ENCODE measurements at regions not wholly inside any gene's neighbourhood (a gene's known extent, or its start where the extent isn't known, plus 50 kb on each side); places are given as distances from the start of the nearest gene placed in this dataset.

- FAIRE-seq: no peak
- 50% methylated on average over 4 of the region's 4 CpGs for WGBS (ENCODE audit: insufficient coverage, insufficient replicate concordance, low lambda C conversion rate, missing lambda C conversion rate)
- ATAC-seq: no peak
- H3K27ac ChIP-seq (ENCODE audit: control insufficient read depth, insufficient read depth): no peak overlapping the region
- no peaks in the 10 kb centered on the region for H3K9me3 ChIP-seq (replicated peaks; ENCODE audit: control insufficient read depth, insufficient read depth, low read length)
- no peak overlapping the region for H2AFZ ChIP-seq (ENCODE audit: control insufficient read depth, low read depth, low read length)
- DNase-seq (ENCODE audit: low read depth, low spot score): no peak
- RAD21 ChIA-PET (ENCODE audit: unreplicated experiment): no interaction called here
- H3K4me1 ChIP-seq (ENCODE audit: control insufficient read depth, insufficient read depth, low read length): no peaks in the 10 kb centered on the region
- H3K79me2 ChIP-seq (ENCODE audit: control insufficient read depth, insufficient read depth, low read length): no peaks in the 10 kb centered on the region
- SMC1A ChIA-PET (ENCODE audit: uncharacterized antibody, unreplicated experiment): no interaction called here
- in situ Hi-C loops (cut with MboI) (no loop called here), intact Hi-C loops (cut with micrococcal nuclease; ENCODE audit: unreplicated experiment) (loop anchor here (5.0 kb wide), 1 partner anchor 33 kb away; no protein-coding TSS in a partner anchor)
- no peak overlapping the region for H3K9ac ChIP-seq (ENCODE audit: control insufficient read depth, insufficient read depth, low read length)
- no peak overlapping the region for H3K4me3 ChIP-seq
- H4K20me1 ChIP-seq (ENCODE audit: control insufficient read depth, insufficient read depth): no peaks in the 10 kb centered on the region
- no peaks in the 10 kb centered on the region for H3K36me3 ChIP-seq (ENCODE audit: control insufficient read depth in 2 of 2, insufficient read depth in 2 of 2, low read length in 1 of 2)
- CTCF ChIA-PET: no interaction called here
- POLR2A ChIA-PET: no interaction called here
- BruUV-seq (replicated peaks): no TSS peak
- no peaks in the 10 kb centered on the region for H3K27me3 ChIP-seq (replicated peaks in 1 of 2; ENCODE audit: control insufficient read depth in 2 of 2, insufficient read depth in 2 of 2, low read length in 1 of 2)
- TF ChIP-seq TBL1XR1 (IDR thresholded peaks at IDR 0.05; ENCODE audit: low read depth, low read length) (no peak), WRNIP1 (IDR thresholded peaks at IDR 0.05; ENCODE audit: borderline replicate concordance, low read depth, low read length) (no peak), CBX3 (IDR thresholded peaks at IDR 0.05; ENCODE audit: borderline replicate concordance, low read depth) (no peak), SMAD1 (IDR thresholded peaks at IDR 0.05; ENCODE audit: low read depth, partially characterized antibody) (no peak), LARP7 (IDR thresholded peaks at IDR 0.05) (no peak), SUZ12 (IDR thresholded peaks at IDR 0.05; ENCODE audit: unreplicated experiment) (no peak), ZNF207 (IDR thresholded peaks at IDR 0.05; ENCODE audit: borderline replicate concordance) (no peak), SUPT20H (IDR thresholded peaks at IDR 0.05; ENCODE audit: borderline replicate concordance, control insufficient read depth, low read depth, low read length) (no peak)
- H3K4me2 ChIP-seq (ENCODE audit: control insufficient read depth, insufficient read depth): no peak overlapping the region
These were observed 234.0 kb downstream of the KLF13 start for GRCh38 chr15:31560643-31561042.

DNA sequence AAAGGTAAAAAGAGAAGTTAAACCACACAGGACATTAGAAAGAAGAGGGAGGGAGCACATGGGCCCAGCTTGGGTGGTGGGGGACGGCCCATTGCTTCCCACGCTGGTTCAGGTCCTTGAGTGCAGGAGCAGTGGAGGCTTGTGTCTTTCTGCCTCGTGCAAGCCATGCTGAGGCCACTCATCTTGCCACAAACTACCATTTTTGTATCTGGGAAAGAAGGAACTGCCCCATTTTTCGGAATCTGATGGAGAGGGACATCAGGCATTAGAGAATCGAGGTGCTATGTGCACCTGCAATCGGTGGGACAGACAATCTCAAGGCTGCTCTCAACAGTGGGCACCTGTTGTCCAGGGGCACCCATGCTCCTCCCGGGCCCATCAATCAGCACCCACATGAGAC is 234.5 kb downstream of the KLF13 start:
- no peaks in the 10 kb centered on the region for H3K27me3 ChIP-seq (replicated peaks in 1 of 2; ENCODE audit: control insufficient read depth in 2 of 2, insufficient read depth in 2 of 2, low read length in 1 of 2)
- no peaks in the 10 kb centered on the region for H3K36me3 ChIP-seq (ENCODE audit: control insufficient read depth in 2 of 2, insufficient read depth in 2 of 2, low read length in 1 of 2)
- no peak overlapping the region for H3K27ac ChIP-seq (ENCODE audit: control insufficient read depth, insufficient read depth)
- BruUV-seq (replicated peaks): no TSS peak
- no peak overlapping the region for H2AFZ ChIP-seq (ENCODE audit: control insufficient read depth, low read depth, low read length)
- no peak overlapping the region for H3K9ac ChIP-seq (ENCODE audit: control insufficient read depth, insufficient read depth, low read length)
- in situ Hi-C loops (cut with MboI) (no loop called here), intact Hi-C loops (cut with micrococcal nuclease; ENCODE audit: unreplicated experiment) (loop anchor here (5.0 kb wide), 1 partner anchor 34 kb away; no protein-coding TSS in a partner anchor)
- 0% methylated on average over 7 of the region's 7 CpGs for WGBS (ENCODE audit: insufficient coverage, insufficient replicate concordance, low lambda C conversion rate, missing lambda C conversion rate)
- RAD21 ChIA-PET (ENCODE audit: unreplicated experiment): no interaction called here
- CTCF ChIA-PET: no interaction called here
- no peaks in the 10 kb centered on the region for H4K20me1 ChIP-seq (ENCODE audit: control insufficient read depth, insufficient read depth)
- no peak overlapping the region for H3K4me2 ChIP-seq (ENCODE audit: control insufficient read depth, insufficient read depth)
- POLR2A ChIA-PET: no interaction called here
- H3K79me2 ChIP-seq (ENCODE audit: control insufficient read depth, insufficient read depth, low read length): no peaks in the 10 kb centered on the region
- H3K4me1 ChIP-seq (ENCODE audit: control insufficient read depth, insufficient read depth, low read length): no peaks in the 10 kb centered on the region
- no peaks in the 10 kb centered on the region for H3K9me3 ChIP-seq (replicated peaks; ENCODE audit: control insufficient read depth, insufficient read depth, low read length)
- ATAC-seq: no peak
- TF ChIP-seq, protein P1, sequence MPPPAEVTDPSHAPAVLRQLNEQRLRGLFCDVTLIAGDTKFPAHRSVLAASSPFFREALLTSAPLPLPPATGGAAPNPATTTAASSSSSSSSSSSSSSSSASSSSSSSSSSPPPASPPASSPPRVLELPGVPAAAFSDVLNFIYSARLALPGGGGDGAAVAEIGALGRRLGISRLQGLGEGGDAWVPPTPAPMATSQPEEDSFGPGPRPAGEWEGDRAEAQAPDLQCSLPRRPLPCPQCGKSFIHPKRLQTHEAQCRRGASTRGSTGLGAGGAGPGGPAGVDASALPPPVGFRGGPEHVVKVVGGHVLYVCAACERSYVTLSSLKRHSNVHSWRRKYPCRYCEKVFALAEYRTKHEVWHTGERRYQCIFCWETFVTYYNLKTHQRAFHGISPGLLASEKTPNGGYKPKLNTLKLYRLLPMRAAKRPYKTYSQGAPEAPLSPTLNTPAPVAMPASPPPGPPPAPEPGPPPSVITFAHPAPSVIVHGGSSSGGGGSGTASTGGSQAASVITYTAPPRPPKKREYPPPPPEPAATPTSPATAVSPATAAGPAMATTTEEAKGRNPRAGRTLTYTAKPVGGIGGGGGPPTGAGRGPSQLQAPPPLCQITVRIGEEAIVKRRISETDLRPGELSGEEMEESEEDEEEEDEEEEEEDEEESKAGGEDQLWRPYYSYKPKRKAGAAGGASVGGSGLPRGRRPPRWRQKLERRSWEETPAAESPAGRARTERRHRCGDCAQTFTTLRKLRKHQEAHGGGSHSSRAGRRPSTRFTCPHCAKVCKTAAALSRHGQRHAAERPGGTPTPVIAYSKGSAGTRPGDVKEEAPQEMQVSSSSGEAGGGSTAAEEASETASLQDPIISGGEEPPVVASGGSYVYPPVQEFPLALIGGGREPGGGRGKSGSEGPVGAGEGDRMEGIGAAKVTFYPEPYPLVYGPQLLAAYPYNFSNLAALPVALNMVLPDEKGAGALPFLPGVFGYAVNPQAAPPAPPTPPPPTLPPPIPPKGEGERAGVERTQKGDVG (CRISPR knock-in tag; IDR thresholded peaks at IDR 0.05): no peak
- no peak for TF ChIP-seq KAT2A (conservative IDR thresholded peaks at IDR 0.05; ENCODE audit: control insufficient read depth, low read depth, low read length)
- TF ChIP-seq STAT3 (IDR thresholded peaks at IDR 0.05; ENCODE audit: low read depth, low read length): no peak
- TF ChIP-seq EZH2 (IDR thresholded peaks at IDR 0.05; ENCODE audit: borderline replicate concordance, control insufficient read depth, low read depth, low read length): no peak
- no peak for TF ChIP-seq SIN3A (IDR thresholded peaks at IDR 0.05; ENCODE audit: low read depth, low read length)
- H3K4me3 ChIP-seq: no peak overlapping the region
- no peak for DNase-seq (ENCODE audit: low read depth, low spot score)
- FAIRE-seq: no peak
- SMC1A ChIA-PET (ENCODE audit: uncharacterized antibody, unreplicated experiment): no interaction called here

All from GM12878 (cell line).